BJ (cell line): ENCODE measurements at regions not wholly inside any gene's neighbourhood (a gene's known extent, or its start where the extent isn't known, plus 50 kb on each side); places are given as distances from the start of the nearest gene placed in this dataset.

ENCODE experiments used
- CTCF ChIA-PET: fragments of 350-600 bp; formaldehyde crosslinking; extraction: SDS; loops from one replicate; lab custom pipeline; 2021; ENCODE audit warnings: antibody characterized with exemption, inconsistent platforms; lab: Yijun Ruan, JAX
- POLR2A ChIA-PET: fragments of 300-600 bp; sonication (Branson Sonifier 250); formaldehyde crosslinking; extraction: SDS; loops from one replicate; lab custom pipeline; 2021; ENCODE audit warnings: antibody characterized with exemption; lab: Charles Lee
- DNase-seq: peaks from one replicate; pipeline ENCODE4 v3.0.0-alpha.2; 2011; ENCODE audit warnings: low read depth
- H3K27me3 ChIP-seq: 2 replicates; pipeline ENCODE4 v1.6.0; 2011; ENCODE audit warnings: low read length; ENCODE audit not compliant: control insufficient read depth, insufficient read depth
- H3K36me3 ChIP-seq: 2 replicates; pipeline ENCODE4 v1.5.1; 2011; ENCODE audit warnings: low read length; ENCODE audit not compliant: control insufficient read depth, insufficient read depth
- H3K4me3 ChIP-seq: 2 replicates; pipeline ENCODE4 v1.5.1; 2011; ENCODE audit warnings: low read depth, mild to moderate bottlenecking, control low read depth, low read length
- TF ChIP-seq, protein P1 (sequence below): IDR thresholded peaks from 2 replicates; pipeline ENCODE4 v1.5.1; 2011; ENCODE audit warnings: low read depth, mild to moderate bottlenecking, control low read depth, inconsistent platforms, low read length, moderate library complexity; ENCODE audit not compliant: insufficient read depth

GRCh38 chrX:109871121-109871888 lies 131.6 kb upstream of the TMEM164 start:
- DNase-seq, result no peak
- POLR2A ChIA-PET, result no interaction called here
- TF ChIP-seq, protein P1, sequence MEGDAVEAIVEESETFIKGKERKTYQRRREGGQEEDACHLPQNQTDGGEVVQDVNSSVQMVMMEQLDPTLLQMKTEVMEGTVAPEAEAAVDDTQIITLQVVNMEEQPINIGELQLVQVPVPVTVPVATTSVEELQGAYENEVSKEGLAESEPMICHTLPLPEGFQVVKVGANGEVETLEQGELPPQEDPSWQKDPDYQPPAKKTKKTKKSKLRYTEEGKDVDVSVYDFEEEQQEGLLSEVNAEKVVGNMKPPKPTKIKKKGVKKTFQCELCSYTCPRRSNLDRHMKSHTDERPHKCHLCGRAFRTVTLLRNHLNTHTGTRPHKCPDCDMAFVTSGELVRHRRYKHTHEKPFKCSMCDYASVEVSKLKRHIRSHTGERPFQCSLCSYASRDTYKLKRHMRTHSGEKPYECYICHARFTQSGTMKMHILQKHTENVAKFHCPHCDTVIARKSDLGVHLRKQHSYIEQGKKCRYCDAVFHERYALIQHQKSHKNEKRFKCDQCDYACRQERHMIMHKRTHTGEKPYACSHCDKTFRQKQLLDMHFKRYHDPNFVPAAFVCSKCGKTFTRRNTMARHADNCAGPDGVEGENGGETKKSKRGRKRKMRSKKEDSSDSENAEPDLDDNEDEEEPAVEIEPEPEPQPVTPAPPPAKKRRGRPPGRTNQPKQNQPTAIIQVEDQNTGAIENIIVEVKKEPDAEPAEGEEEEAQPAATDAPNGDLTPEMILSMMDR, result no peak

DNA sequence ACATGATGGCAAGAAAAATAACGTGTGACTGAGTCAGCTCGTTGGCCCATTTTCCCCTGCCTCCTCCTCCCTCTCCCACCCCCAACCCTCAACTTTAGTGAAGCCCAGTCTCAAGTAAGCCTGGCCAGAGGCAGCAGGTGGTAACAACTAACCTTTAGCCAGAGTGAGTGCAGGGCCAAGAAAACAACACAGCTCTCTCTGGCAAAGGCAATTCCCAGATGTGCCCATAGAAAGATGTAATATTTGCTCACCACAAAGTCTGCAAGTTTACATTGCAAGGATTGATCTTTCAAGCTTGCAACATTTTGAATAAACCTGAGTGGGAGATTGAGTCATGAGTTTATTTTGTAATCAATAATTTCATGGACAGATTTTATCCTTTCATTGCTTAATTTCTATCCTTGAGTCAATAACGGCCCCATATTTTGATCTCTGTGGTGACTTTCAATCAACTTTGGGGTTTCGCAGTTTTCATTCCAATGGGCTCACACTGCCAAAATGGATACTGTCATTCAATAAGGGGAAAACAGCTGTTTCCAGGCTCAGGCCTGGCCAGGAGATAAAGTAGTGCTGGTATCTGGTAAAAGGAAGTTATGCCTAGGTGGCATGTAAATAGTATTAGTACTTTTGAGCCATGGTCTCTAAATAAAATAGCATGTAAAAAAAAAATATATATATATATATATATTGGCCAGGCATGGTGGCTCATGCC lies 130.7 kb upstream of the TMEM164 start:
- no peak for DNase-seq
- H3K27me3 ChIP-seq, result no peaks in the 10 kb centered on the region
- H3K4me3 ChIP-seq, result no peak overlapping the region
- ChIA-PET POLR2A (no interaction called here), CTCF (no interaction called here)
- TF ChIP-seq, protein P1, result no peak
- no peaks in the 10 kb centered on the region for H3K36me3 ChIP-seq

More at GRCh38 chrX:109871121-109871888, 131.6 kb upstream of the TMEM164 start:
- CTCF ChIA-PET, result no interaction called here
- Histone ChIP-seq H3K27me3 (no peaks in the 10 kb centered on the region), H3K36me3 (no peaks in the 10 kb centered on the region), H3K4me3 (no peak overlapping the region)

GRCh38 chrX:109873574-109873973 lies 129.3 kb upstream of the TMEM164 start:
- POLR2A ChIA-PET, result no interaction called here
- TF ChIP-seq, protein P1, result no peak
- CTCF ChIA-PET, result no interaction called here

GRCh38 chrX:109873983-109874382 lies 128.9 kb upstream of the TMEM164 start:
- POLR2A ChIA-PET, result no interaction called here

More at GRCh38 chrX:109873574-109873973, 129.3 kb upstream of the TMEM164 start:
- Histone ChIP-seq H3K27me3 (no peaks in the 10 kb centered on the region), H3K4me3 (no peak overlapping the region), H3K36me3 (no peaks in the 10 kb centered on the region)
- DNase-seq, result no peak

DNA sequence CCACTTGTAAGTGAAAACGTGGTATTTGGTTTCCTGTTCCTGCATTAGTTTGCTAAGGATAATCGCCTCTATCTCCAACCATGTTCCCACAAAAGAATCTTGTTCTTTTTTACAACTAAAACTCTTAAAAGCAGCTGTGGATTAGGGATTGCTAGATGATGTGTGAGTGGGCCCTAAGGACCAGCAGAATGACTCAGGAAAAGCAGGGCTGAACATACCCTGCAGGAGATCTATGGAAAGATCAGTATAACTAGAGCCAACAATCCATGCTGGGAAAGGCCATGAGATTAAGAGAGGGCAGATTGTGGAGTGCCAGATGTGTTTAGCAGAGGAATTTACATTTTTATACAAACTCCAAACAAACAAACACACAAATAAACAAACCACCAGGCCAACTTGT lies 128.4 kb upstream of the TMEM164 start:
- H3K36me3 ChIP-seq, result no peaks in the 10 kb centered on the region
- TF ChIP-seq, protein P1, result no peak
- ChIA-PET CTCF (no interaction called here), POLR2A (no interaction called here)
- no peak overlapping the region for H3K4me3 ChIP-seq
- DNase-seq, result no peak
- no peaks in the 10 kb centered on the region for H3K27me3 ChIP-seq

More at GRCh38 chrX:109873983-109874382, 128.9 kb upstream of the TMEM164 start:
- CTCF ChIA-PET, result no interaction called here
- TF ChIP-seq, protein P1, result no peak
- Histone ChIP-seq H3K36me3 (no peaks in the 10 kb centered on the region), H3K4me3 (no peak overlapping the region), H3K27me3 (no peaks in the 10 kb centered on the region)
- no peak for DNase-seq
